GM12864 (cell line): ENCODE measurements at regions not wholly inside any gene's neighbourhood (a gene's known extent, or its start where the extent isn't known, plus 50 kb on each side); places are given as distances from the start of the nearest gene placed in this dataset.

Experiments used
- DNase-seq: peaks from one replicate; pipeline ENCODE4 v3.0.0-alpha.2; 2011; ENCODE audit warnings: low read depth
- H3K4me3 ChIP-seq: 2 replicates; pipeline ENCODE4 v1.5.1; 2011; ENCODE audit warnings: mild to moderate bottlenecking, low read depth, low read length, control low read depth
- TF ChIP-seq, protein P1 (sequence below): IDR thresholded peaks from 2 replicates; pipeline ENCODE4 v1.5.1; 2011; ENCODE audit warnings: low read depth, mild to moderate bottlenecking, moderate library complexity, low read length, control low read depth, inconsistent platforms; ENCODE audit errors: missing control alignments

DNA sequence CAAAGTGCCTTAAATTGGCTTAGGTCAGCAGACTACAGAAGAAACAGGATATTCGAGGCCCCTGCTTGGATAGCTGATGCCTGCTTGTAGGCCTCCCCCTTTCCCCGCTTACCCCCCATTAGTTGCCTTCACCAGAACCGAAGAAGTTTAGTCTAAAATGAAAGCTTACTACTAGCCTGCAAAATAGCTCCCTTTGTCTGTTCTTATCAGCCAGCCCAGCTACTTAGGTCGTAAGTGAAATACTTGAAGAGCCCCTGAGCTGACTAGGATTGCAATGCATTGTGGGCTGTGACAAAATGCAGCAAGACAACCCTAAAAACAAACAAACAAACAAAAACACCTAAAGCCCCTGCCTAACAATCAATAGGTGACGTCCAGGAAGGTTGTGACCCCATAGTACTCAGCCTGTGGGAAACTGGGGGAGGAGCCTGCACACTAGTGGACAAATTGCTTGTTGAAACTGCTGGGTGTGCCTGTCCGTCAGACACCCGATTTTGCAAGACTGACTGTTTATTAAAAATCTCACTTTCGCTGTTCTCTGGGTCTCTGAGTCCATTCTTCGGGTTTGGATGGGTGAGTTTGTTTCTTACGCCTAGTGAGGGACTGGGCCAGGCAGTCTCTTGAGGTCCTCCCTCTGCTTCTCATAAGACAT, 105.0 kb upstream of the DUSP22 start:
- no peak overlapping the region for H3K4me3 ChIP-seq
- TF ChIP-seq, protein P1, sequence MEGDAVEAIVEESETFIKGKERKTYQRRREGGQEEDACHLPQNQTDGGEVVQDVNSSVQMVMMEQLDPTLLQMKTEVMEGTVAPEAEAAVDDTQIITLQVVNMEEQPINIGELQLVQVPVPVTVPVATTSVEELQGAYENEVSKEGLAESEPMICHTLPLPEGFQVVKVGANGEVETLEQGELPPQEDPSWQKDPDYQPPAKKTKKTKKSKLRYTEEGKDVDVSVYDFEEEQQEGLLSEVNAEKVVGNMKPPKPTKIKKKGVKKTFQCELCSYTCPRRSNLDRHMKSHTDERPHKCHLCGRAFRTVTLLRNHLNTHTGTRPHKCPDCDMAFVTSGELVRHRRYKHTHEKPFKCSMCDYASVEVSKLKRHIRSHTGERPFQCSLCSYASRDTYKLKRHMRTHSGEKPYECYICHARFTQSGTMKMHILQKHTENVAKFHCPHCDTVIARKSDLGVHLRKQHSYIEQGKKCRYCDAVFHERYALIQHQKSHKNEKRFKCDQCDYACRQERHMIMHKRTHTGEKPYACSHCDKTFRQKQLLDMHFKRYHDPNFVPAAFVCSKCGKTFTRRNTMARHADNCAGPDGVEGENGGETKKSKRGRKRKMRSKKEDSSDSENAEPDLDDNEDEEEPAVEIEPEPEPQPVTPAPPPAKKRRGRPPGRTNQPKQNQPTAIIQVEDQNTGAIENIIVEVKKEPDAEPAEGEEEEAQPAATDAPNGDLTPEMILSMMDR: no peak
- DNase-seq: no peak

DNA sequence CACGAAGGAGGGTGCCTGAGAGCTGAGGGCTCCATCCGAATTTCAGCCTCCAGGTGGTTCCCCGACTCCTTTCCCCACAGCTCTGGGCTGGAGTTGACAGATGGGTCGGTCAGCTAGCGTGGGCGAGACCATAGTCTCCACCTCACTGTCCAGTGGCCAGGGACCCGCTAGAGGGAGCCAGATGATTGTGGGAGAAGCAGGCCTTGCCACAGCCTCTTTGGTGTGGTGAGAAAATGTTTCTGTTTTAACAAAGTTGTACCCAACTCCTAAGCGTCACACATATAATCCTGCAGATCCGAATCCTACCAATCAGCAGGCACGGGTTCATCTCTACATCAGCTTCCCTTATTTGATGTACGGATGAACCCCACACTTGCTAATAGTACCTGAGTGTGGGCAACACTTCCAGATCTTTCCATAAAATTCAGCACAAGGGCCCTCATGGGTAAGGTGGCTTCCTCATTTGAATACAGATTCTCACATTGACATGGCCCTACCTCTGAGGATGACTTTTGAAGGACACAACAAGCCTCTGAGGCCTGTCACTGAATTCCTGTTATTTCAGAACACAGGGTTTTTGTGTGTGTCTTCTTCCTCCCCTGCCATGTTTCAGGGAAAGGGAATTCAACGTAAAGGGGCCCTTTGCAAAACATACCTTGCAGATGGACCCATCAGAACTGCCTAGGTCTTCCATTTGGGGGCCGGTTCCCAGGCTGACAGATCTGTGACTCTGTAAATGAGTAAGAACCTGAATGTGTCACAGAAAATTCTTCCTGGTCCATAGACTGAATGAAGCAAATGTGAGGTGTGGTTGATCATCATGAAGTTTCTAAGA, 103.2 kb upstream of the DUSP22 start:
- H3K4me3 ChIP-seq: no peak overlapping the region; the same call in 1 of the 2 replicates
- TF ChIP-seq, protein P1: peak; percentile 95
- DNase-seq: peak; percentile 86

GRCh38 chr6:189676-190075, 102.6 kb upstream of the DUSP22 start:
- TF ChIP-seq, protein P1: no peak
- H3K4me3 ChIP-seq: peak overlapping the region; percentile 8; the same call in 1 of the 2 replicates
- DNase-seq: no peak

- TF ChIP-seq, protein P1: peak; percentile 44
- DNase-seq: no peak
- H3K4me3 ChIP-seq: no peak overlapping the region
Measured at GRCh38 chr6:190596-191395, 101.5 kb upstream of the DUSP22 start.

DNA sequence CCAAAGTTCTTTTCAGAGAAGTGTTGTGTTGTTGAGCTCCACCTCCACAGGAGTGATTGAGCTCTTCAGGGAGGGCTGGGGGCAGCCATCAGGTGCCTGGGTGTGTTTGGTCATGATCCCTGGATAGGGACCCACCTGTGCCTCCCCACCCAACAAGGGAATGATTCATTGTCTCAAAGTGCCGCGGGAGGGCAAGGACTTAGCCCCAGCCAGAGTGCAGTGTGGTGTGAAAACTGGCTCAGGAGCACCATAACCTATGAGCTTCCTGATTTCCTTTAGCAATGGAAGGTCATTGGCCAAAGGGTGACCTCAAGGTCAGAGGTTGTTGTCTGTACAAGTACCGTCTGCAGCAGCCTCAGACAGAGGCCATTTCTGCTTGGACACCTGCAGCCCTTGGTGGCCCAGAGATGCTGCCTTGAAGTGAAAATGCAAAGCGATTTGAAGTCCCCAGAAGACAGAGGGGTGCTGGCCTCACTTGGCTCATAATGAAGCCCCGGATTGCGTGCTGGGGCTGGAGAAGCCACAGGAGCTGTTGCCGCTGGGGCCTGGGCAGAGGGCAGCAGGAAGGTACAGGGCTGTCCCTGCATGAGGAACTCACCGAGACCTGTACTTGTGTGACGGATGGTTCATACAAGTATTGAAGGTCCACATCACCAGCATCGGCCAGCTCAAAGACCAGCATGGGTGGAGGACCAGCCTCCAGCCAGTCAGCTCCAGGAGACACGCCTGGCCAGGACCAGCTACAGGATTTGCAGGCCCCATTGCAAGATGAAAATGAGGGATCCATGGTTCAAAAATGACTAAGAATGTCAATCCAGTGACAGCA, 100.6 kb upstream of the DUSP22 start:
- H3K4me3 ChIP-seq: no peak overlapping the region
- TF ChIP-seq, protein P1: no peak
- no peak for DNase-seq

- no peak overlapping the region for H3K4me3 ChIP-seq
- DNase-seq: no peak
- TF ChIP-seq, protein P1: no peak
Measured at GRCh38 chr6:192313-192664, 100.0 kb upstream of the DUSP22 start.
